Gastroesophageal sphincter (tissue), 3 donors: ENCODE measurements at regions not wholly inside any gene's neighbourhood (a gene's known extent, or its start where the extent isn't known, plus 50 kb on each side); places are given as distances from the start of the nearest gene placed in this dataset.

Experiments
- CTCF ChIP-seq, 4 experiments: fragments of 200-600 bp in 2 of 4; fragments of 450-650 bp in 2 of 4; sonication (generic) in 1 of 4; IDR thresholded peaks; one replicate each; pipeline ENCODE4 v1.5.1; 2017 to 2019; ENCODE audit warnings: antibody characterized with exemption in 4 of 4, mild to moderate bottlenecking in 2 of 4, moderate library complexity in 2 of 4
- EP300 ChIP-seq: sonication (generic); formaldehyde crosslinking; IDR thresholded peaks from one replicate; pipeline ENCODE4 v1.6.1; 2017; ENCODE audit warnings: antibody characterized with exemption, mild to moderate bottlenecking
- POLR2A ChIP-seq, 2 donors: fragments of 450-650 bp; IDR thresholded peaks; one replicate each; pipeline ENCODE4 v1.6.1; 2017; ENCODE audit warnings: antibody characterized with exemption in 2 of 2, mild to moderate bottlenecking in 2 of 2, moderate library complexity in 1 of 2
- POLR2AphosphoS5 ChIP-seq: sonication (generic); formaldehyde crosslinking; IDR thresholded peaks from one replicate; pipeline ENCODE4 v1.6.1; 2017; ENCODE audit warnings: antibody characterized with exemption

DNA sequence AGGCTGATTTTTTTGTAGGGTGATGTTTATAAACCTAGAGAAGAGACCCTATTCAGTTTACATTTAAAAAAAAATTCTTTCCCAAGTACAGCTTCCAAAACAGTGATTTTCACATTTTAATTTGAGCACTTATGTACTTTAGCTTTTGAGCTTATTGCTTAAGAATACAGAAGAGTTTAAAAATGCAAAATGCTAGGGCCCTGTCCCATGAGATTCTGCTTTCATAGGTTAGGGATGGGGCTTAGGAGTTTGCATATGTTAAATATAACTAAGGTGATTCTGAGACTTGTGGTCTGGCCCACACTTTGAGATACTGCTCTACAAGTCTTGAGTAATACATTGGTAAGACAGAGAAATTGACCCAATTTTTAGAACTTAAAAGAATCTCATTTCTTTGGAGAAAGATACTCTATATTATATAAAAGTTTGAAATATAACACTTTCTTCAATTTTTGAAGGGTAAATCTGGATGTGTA is 137.3 kb upstream of the CWC22 start:
- TF ChIP-seq POLR2A (IDR thresholded peaks at IDR 0.05) (no peak), POLR2AphosphoS5 (no peak), CTCF (IDR thresholded peaks at IDR 0.05) (no peak), EP300 (no peak)
